Brain microvascular endothelial cell (primary cell): ENCODE measurements at regions not wholly inside any gene's neighbourhood (a gene's known extent, or its start where the extent isn't known, plus 50 kb on each side); places are given as distances from the start of the nearest gene placed in this dataset.
"Not testable (repeated sequence)": the region's sequence is repeated elsewhere in the genome, so short reads cannot be mapped to it uniquely, and the experiment has no call there.

ENCODE experiments used
- DNase-seq: peaks from one replicate; pipeline ENCODE4 v3.0.0-alpha.2; 2020
- H3K27ac ChIP-seq: fragments of 250-450 bp; sonication (Bioruptor Pico); 2 replicates; pipeline ENCODE4 v1.5.1; 2020; ENCODE audit warnings: mild to moderate bottlenecking, moderate library complexity
- H3K27me3 ChIP-seq: fragments of 250-450 bp; sonication (Bioruptor Pico); replicated peaks from 2 replicates; pipeline ENCODE4 v1.5.1; 2020; ENCODE audit warnings: mild to moderate bottlenecking
- H3K36me3 ChIP-seq: fragments of 250-450 bp; sonication (Bioruptor Pico); replicated peaks from 2 replicates; pipeline ENCODE4 v1.5.1; 2020; ENCODE audit warnings: mild to moderate bottlenecking
- H3K4me3 ChIP-seq: 2 replicates; pipeline ENCODE4 v1.5.1; 2011; ENCODE audit warnings: low read depth, mild to moderate bottlenecking, control low read depth, low read length, moderate library complexity
- CTCF ChIP-seq: IDR thresholded peaks from 2 replicates; pipeline ENCODE4 v1.5.1; 2011; ENCODE audit warnings: low read depth, mild to moderate bottlenecking, moderate library complexity, low read length, control low read depth, inconsistent platforms; ENCODE audit errors: missing control alignments
- in situ Hi-C: cut with HindIII; loops from 2 replicates; pipeline ENCODE4 v1.10.0; 2017; ENCODE audit warnings: low sequenced_read_pairs, low pct_ligation_motif_present

- H3K27ac ChIP-seq: no peak overlapping the region
- no peaks in the 10 kb centered on the region for H3K27me3 ChIP-seq
- no peak for DNase-seq
- in situ Hi-C loops: no loop called here
- H3K36me3 ChIP-seq: no peaks in the 10 kb centered on the region
- H3K4me3 ChIP-seq: no peak overlapping the region
- TF ChIP-seq CTCF: no peak
These were observed 808.7 kb downstream of the CENPC start for GRCh38 chr4:66736606-66737005.

DNA sequence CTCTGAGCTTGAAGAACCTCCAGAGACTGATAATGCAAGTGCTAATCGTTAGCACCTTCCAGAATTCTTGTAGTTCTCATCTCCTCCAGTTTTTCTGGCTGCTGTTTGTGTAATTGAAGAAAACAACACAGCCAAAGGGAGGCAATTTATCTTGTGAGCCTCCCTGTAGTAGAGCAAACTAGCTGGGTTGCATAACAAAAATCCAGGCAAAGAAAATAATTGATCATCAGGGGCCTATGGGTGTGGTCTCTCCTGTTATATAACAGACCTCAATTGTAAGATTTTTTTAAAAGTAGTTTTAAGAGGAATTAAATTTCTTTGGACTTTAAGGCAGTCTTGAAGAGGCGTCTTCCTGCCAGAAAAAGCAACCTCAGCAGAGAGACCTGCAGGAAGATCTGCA is 817.0 kb downstream of the CENPC start:
- Histone ChIP-seq H3K36me3 (no peaks in the 10 kb centered on the region), H3K27me3 (no peaks in the 10 kb centered on the region), H3K4me3 (no peak overlapping the region), H3K27ac (no peak overlapping the region)
- no peak for TF ChIP-seq CTCF
- in situ Hi-C loops: no loop called here
- no peak for DNase-seq

DNA sequence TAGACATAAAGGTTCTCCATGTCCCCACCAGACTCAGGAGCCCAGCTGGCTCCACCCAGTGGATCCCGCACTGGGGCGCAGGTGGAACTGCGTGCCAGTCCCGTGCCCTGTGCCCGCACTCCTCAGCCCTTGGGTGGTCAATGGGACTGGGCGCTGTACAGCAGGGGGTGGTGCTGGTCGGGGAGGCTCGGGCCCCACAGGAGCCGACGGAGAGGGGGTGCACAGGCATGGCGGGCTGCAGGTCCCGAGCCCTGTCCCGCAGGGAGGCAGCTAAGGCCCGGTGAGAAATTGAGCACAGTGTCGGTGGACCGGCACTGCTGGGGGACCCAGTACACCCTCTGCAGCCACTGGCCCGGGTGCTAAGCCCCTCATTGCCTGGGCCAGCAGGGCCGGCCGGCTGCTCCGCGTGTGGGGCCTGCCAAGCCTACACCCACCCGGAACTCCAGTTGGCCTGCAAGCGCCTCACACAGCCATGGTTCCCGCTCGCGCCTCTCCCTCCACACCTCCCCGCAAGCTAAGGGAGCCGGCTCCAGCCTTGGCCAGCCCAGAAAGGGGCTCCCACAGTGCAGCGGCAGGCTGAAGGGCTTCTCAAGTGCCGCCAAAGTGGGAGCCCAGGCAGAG is 832.9 kb downstream of the CENPC start:
- H3K27me3 ChIP-seq, DNase-seq, H3K36me3 ChIP-seq, in situ Hi-C loops, H3K4me3 ChIP-seq, H3K27ac ChIP-seq: not testable (repeated sequence)

DNA sequence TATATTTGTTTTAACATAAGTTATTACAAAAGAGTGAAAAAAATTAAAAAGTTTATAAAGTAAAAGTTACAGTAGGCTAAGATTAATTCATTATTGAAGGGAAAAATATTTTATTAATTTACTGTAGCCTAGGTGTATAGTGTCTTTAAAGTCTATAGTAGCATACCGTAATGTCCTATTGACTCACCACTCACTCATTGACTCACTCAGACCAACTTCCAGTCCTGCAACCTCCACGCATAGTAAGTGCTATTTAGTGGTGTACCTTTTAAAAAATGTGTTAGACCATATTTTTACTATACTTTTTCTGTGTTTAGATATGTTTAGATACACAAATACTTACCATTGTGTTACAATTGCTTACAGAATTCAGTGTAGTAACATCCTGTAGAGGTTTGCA is 841.1 kb downstream of the CENPC start:
- in situ Hi-C loops: no loop called here
- TF ChIP-seq CTCF: no peak
- DNase-seq: no peak
- no peak overlapping the region for H3K27ac ChIP-seq
- H3K4me3 ChIP-seq: no peak overlapping the region
- no peaks in the 10 kb centered on the region for H3K27me3 ChIP-seq
- H3K36me3 ChIP-seq: no peaks in the 10 kb centered on the region

- Histone ChIP-seq H3K27ac (no peak overlapping the region), H3K4me3 (no peak overlapping the region), H3K27me3 (no peaks in the 10 kb centered on the region), H3K36me3 (no peaks in the 10 kb centered on the region)
- in situ Hi-C loops: no loop called here
- no peak for DNase-seq
- TF ChIP-seq CTCF: no peak
These were observed 850.6 kb downstream of the CENPC start for GRCh38 chr4:66694739-66695138.

- no peaks in the 10 kb centered on the region for H3K36me3 ChIP-seq
- in situ Hi-C loops: no loop called here
These were observed 851.6 kb downstream of the CENPC start for GRCh38 chr4:66693694-66694093.

More at GRCh38 chr4:66693694-66694093, 851.6 kb downstream of the CENPC start:
- TF ChIP-seq CTCF: no peak
- DNase-seq: no peak
- no peaks in the 10 kb centered on the region for H3K27me3 ChIP-seq
- no peak overlapping the region for H3K4me3 ChIP-seq
- no peak overlapping the region for H3K27ac ChIP-seq
